ENCODE measurements at regions not wholly inside any gene's neighbourhood (a gene's known extent, or its start where the extent isn't known, plus 50 kb on each side); places are given as distances from the start of the nearest gene placed in this dataset.

- TF ChIP-seq EP300 (IDR thresholded peaks at IDR 0.05; ENCODE audit: borderline replicate concordance) (no peak), YY1 (IDR thresholded peaks at IDR 0.05; ENCODE audit: low read depth) (no peak), CEBPB (IDR thresholded peaks at IDR 0.05) (no peak), USF1 (IDR thresholded peaks at IDR 0.05) (no peak)
Observed at GRCh38 chr10:6701289-6701688, 121.2 kb upstream of the PRKCQ start.

Data from Ishikawa (cell line).